ENCODE measurements at regions not wholly inside any gene's neighbourhood (a gene's known extent, or its start where the extent isn't known, plus 50 kb on each side); places are given as distances from the start of the nearest gene placed in this dataset.

- TF ChIP-seq CTCF (IDR thresholded peaks at IDR 0.05) (no peak), POLR2AphosphoS5 (IDR thresholded peaks at IDR 0.05) (no peak), EP300 (IDR thresholded peaks at IDR 0.05) (no peak)
Measured at GRCh38 chr9:88272986-88273385, 115.3 kb upstream of the SPIN1 start.
